ENCODE measurements at regions not wholly inside any gene's neighbourhood (a gene's known extent, or its start where the extent isn't known, plus 50 kb on each side); places are given as distances from the start of the nearest gene placed in this dataset.

GRCh38 chr3:112740835-112741234 is 99.9 kb upstream of the CCDC80 start:
- TF ChIP-seq EZH2 (IDR thresholded peaks at IDR 0.05; ENCODE audit: low read length, missing control alignments) = no peak
- no peak for TF ChIP-seq CTCF (conservative IDR thresholded peaks at IDR 0.05 in 1 of 2, IDR thresholded peaks at IDR 0.05 in 1 of 2; ENCODE audit: low read depth in 1 of 2, low read length in 2 of 2)

Data from fibroblast of lung (primary cell).